ENCODE measurements at regions not wholly inside any gene's neighbourhood (a gene's known extent, or its start where the extent isn't known, plus 50 kb on each side); places are given as distances from the start of the nearest gene placed in this dataset.

GRCh38 chr4:86452422-86452891 is 92.6 kb upstream of the MAPK10 start:
- TF ChIP-seq CTCF (IDR thresholded peaks at IDR 0.05) (no peak), POLR2A (IDR thresholded peaks at IDR 0.05) (no peak), EP300 (IDR thresholded peaks at IDR 0.05) (no peak)
